ENCODE measurements at regions not wholly inside any gene's neighbourhood (a gene's known extent, or its start where the extent isn't known, plus 50 kb on each side); places are given as distances from the start of the nearest gene placed in this dataset.
"Not testable (repeated sequence)": the region's sequence is repeated elsewhere in the genome, so short reads cannot be mapped to it uniquely, and the experiment has no call there.

GRCh38 chr2:7736646-7737305, 819.6 kb downstream of the RNF144A start:
- H3K36me3 ChIP-seq = no peaks in the 10 kb centered on the region
- no peak overlapping the region for H3K27ac ChIP-seq
- H3K9me3 ChIP-seq (replicated peaks) = no peaks in the 10 kb centered on the region
- no peaks in the 10 kb centered on the region for H3K4me1 ChIP-seq (replicated peaks)
- no peak for DNase-seq (ENCODE audit: low read depth in 1 of 2, low spot score in 2 of 2)
- H3K27me3 ChIP-seq (replicated peaks) = no peaks in the 10 kb centered on the region
- no peak overlapping the region for H3K4me3 ChIP-seq

- H3K36me3 ChIP-seq = no peaks in the 10 kb centered on the region
- no peak for DNase-seq (ENCODE audit: low read depth in 1 of 2, low spot score in 2 of 2)
- H3K27me3 ChIP-seq (replicated peaks) = no peaks in the 10 kb centered on the region
- H3K4me1 ChIP-seq (replicated peaks) = no peaks in the 10 kb centered on the region
- no peak overlapping the region for H3K27ac ChIP-seq
- no peak overlapping the region for H3K4me3 ChIP-seq
- H3K9me3 ChIP-seq (replicated peaks) = no peaks in the 10 kb centered on the region
Observed at GRCh38 chr2:7738596-7738995, 821.4 kb downstream of the RNF144A start.

DNA sequence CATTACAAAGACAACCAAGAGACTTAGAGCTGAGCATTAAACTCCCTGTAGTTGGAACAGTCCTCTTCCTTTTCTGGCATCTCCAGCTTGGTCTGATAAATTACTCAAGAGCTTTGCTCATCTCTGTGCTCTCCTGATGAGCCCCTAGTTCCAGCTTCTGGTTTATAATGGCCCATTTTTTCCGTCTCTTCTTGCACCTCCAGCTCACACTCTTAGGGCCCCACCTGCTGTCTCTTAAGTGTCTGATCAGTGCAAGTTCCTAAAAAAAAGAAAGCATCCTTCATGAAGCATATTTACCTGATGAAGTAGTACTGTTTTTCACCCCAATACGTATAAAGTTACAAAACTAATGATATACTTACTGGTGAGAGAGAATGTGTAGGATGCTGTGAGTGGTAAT, 822.9 kb downstream of the RNF144A start:
- DNase-seq (ENCODE audit: low read depth in 1 of 2, low spot score in 2 of 2) = no peak
- H3K27me3 ChIP-seq (replicated peaks) = no peaks in the 10 kb centered on the region
- no peak overlapping the region for H3K27ac ChIP-seq
- H3K4me3 ChIP-seq = no peak overlapping the region
- H3K36me3 ChIP-seq = no peaks in the 10 kb centered on the region
- no peaks in the 10 kb centered on the region for H3K9me3 ChIP-seq (replicated peaks)
- H3K4me1 ChIP-seq (replicated peaks) = no peaks in the 10 kb centered on the region

DNA sequence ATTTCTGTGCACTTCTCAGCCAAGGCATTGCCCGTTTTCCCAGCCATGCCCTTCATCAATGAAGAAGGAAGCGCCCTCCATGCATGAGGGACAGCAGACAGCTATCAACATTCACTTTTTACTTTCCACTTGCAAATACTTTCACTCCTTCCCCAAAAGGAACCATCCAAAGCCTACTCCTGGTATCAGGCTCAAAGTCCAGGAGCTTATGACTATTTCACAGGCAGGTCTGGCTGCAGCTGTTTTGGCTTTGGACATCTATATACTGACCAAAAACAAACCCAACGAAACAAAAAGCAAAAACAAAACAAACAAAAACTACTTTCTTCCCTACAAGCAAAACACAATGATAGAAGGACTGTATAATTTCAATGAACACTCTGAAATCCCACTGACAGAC, 825.1 kb downstream of the RNF144A start:
- no peak for DNase-seq (ENCODE audit: low read depth in 1 of 2, low spot score in 2 of 2)
- Histone ChIP-seq H3K36me3 (no peaks in the 10 kb centered on the region), H3K27me3 (replicated peaks) (no peaks in the 10 kb centered on the region), H3K27ac (no peak overlapping the region), H3K4me3 (no peak overlapping the region), H3K9me3 (replicated peaks) (no peaks in the 10 kb centered on the region), H3K4me1 (replicated peaks) (no peaks in the 10 kb centered on the region)

DNA sequence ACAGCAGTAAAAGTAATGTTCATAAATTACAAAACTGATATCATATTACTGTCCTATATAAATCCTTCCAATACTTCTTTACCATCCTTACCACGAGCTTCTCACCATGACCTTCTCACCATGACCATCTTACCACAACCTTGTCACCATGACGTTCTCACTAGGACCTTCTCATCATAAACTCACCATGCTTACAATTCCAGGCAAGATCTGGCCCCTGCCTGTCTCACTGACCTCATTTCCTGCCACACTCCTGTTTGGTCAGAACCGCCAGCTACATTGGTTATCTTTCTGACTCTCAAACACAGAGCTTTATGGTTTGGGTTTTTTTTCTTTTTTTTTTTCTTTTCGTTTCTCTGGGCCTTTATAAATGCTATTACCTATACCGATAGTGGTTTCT, 827.6 kb downstream of the RNF144A start:
- Histone ChIP-seq H3K27me3 (replicated peaks) (no peaks in the 10 kb centered on the region), H3K4me1 (replicated peaks) (no peaks in the 10 kb centered on the region), H3K4me3 (no peak overlapping the region), H3K36me3 (no peaks in the 10 kb centered on the region), H3K9me3 (replicated peaks) (no peaks in the 10 kb centered on the region), H3K27ac (no peak overlapping the region)
- no peak for DNase-seq (ENCODE audit: low read depth in 1 of 2, low spot score in 2 of 2)

GRCh38 chr2:7745369-7745768, 828.2 kb downstream of the RNF144A start:
- no peaks in the 10 kb centered on the region for H3K27me3 ChIP-seq (replicated peaks)
- no peak overlapping the region for H3K4me3 ChIP-seq
- H3K36me3 ChIP-seq = no peaks in the 10 kb centered on the region
- H3K4me1 ChIP-seq (replicated peaks) = no peaks in the 10 kb centered on the region
- no peak for DNase-seq (ENCODE audit: low read depth in 1 of 2, low spot score in 2 of 2)
- no peak overlapping the region for H3K27ac ChIP-seq
- no peaks in the 10 kb centered on the region for H3K9me3 ChIP-seq (replicated peaks)

- H3K9me3 ChIP-seq (replicated peaks) = peaks cover under 1% of the 10 kb centered on the region; the same call in 1 of the 2 replicates
- no peaks in the 10 kb centered on the region for H3K27me3 ChIP-seq (replicated peaks)
- no peak for DNase-seq (ENCODE audit: low read depth in 1 of 2, low spot score in 2 of 2)
- H3K4me3 ChIP-seq = no peak overlapping the region
- no peak overlapping the region for H3K27ac ChIP-seq
- H3K4me1 ChIP-seq (replicated peaks) = no peaks in the 10 kb centered on the region
- H3K36me3 ChIP-seq = no peaks in the 10 kb centered on the region
Observed at GRCh38 chr2:7748717-7749415, 831.7 kb downstream of the RNF144A start.

DNA sequence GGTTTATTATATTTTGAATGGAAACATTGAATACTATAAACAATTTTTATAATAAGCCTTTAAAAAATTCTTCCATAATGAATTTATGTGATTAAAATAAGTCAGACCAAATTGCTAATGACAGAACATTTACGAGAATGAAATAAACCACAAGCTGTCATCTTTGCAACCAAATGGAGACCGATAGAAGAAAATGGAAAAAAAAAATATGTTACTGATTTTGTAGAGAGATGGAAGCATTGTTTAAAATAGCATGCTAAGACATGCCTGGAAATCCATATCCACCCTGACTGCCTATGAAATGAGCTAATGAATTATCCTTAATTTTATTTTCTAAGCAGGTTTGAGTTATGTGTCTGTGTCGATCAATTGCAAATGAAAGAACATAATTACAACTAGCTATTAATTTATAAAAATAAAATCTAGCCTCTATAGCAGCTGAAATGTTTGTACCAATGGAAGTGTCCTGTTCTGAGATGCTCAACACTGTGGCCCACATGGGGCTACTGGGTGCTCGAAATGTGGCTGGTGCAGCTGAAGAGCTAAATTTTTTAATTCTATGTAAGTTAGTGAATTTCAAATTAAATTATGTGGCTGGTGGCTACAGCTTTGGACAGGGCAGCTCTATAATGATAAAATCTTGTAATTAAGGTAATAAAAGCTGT, 832.8 kb downstream of the RNF144A start:
- no peaks in the 10 kb centered on the region for H3K36me3 ChIP-seq
- H3K4me1 ChIP-seq (replicated peaks) = no peaks in the 10 kb centered on the region
- no peak overlapping the region for H3K27ac ChIP-seq
- no peaks in the 10 kb centered on the region for H3K27me3 ChIP-seq (replicated peaks)
- H3K9me3 ChIP-seq (replicated peaks) = peaks cover 3% of the 10 kb centered on the region; the same call in 1 of the 2 replicates
- no peak for DNase-seq (ENCODE audit: low read depth in 1 of 2, low spot score in 2 of 2)
- H3K4me3 ChIP-seq = no peak overlapping the region

DNA sequence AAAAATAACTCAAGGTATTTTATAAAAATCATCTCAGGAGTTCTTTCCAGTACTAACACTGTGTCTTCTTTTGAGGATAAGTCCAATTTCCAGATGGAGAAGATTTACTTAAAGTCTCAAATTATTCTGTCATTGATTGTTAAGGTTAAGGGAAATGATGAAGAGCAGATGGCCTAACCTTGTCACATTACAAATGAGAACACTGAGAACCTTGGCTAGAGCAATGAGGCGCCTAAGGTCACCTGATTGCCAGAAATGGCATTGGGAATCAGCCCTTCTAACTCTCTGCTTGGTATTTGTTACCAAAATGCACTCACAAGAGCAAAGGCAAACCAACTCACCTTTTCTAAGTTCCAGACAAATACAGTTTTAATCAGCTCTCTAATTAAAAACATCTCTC, 835.1 kb downstream of the RNF144A start:
- H3K4me3 ChIP-seq = no peak overlapping the region
- no peaks in the 10 kb centered on the region for H3K36me3 ChIP-seq
- H3K9me3 ChIP-seq (replicated peaks) = peaks cover 3% of the 10 kb centered on the region; the same call in 1 of the 2 replicates
- no peaks in the 10 kb centered on the region for H3K27me3 ChIP-seq (replicated peaks)
- DNase-seq (ENCODE audit: low read depth in 1 of 2, low spot score in 2 of 2) = no peak
- H3K27ac ChIP-seq = no peak overlapping the region
- no peaks in the 10 kb centered on the region for H3K4me1 ChIP-seq (replicated peaks)

DNA sequence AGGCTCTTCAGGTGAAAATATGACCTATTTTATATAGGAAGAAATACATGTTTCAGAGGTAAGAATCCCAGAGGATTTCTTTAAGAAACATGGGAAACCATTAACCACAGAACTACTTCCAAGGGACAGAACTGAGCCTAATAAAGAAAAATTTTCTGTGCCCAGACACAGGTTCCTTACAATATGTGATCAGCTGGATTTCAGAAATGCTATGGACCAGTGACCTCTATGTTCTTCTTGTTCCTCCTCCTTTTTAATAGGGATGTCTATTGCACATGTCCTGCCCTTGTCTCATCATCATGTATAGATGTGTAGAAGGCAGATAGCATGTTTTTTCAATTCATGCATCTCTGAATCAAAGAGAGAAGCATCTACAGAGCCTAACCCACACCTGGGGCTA, 836.6 kb downstream of the RNF144A start:
- Histone ChIP-seq H3K9me3 (replicated peaks) (peaks cover 3% of the 10 kb centered on the region; the same call in 1 of the 2 replicates), H3K4me1 (replicated peaks) (no peaks in the 10 kb centered on the region), H3K4me3 (no peak overlapping the region), H3K27ac (no peak overlapping the region), H3K27me3 (replicated peaks) (no peaks in the 10 kb centered on the region), H3K36me3 (no peaks in the 10 kb centered on the region)
- no peak for DNase-seq (ENCODE audit: low read depth in 1 of 2, low spot score in 2 of 2)

- no peak for DNase-seq (ENCODE audit: low read depth in 1 of 2, low spot score in 2 of 2)
- H3K27ac ChIP-seq = no peak overlapping the region
- peaks cover 3% of the 10 kb centered on the region; the same call in 1 of the 2 replicates for H3K9me3 ChIP-seq (replicated peaks)
- H3K4me3 ChIP-seq = no peak overlapping the region
- H3K4me1 ChIP-seq (replicated peaks) = no peaks in the 10 kb centered on the region
- no peaks in the 10 kb centered on the region for H3K36me3 ChIP-seq
- H3K27me3 ChIP-seq (replicated peaks) = no peaks in the 10 kb centered on the region
Observed at GRCh38 chr2:7755879-7756278, 838.7 kb downstream of the RNF144A start.

DNA sequence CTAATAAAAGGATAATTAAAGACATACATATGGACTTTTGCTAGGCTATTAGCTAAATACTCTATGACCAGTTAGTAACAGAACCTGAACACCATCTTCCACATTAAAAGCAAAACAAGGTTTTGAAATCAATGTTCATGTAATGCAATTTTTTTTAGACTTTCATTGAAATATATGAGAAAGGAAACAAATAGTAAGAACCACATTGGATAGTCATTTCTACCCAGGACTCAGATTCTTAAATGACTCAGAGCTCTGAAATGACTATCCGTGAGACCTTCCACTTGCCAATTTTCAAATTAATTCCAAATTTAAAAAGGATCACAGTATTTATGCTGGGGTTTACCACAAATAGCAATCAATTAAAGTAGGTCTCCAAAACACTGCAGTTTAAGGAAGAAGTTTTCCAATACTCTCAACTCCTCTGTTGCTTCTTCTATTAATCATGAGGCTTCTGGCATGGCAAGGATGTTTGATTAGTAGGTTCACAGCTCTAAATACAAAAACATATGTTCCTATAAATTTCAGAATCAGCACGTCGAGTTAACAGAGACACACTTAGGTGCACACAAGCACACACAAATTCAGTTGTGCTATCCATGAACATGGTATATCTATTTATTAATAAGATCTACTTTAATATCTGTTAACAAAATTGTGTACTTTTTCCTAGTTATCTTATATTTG, 841.0 kb downstream of the RNF144A start:
- H3K36me3 ChIP-seq = no peaks in the 10 kb centered on the region
- peaks cover 3% of the 10 kb centered on the region; the same call in 1 of the 2 replicates for H3K9me3 ChIP-seq (replicated peaks)
- no peak overlapping the region for H3K4me3 ChIP-seq
- no peaks in the 10 kb centered on the region for H3K27me3 ChIP-seq (replicated peaks)
- no peaks in the 10 kb centered on the region for H3K4me1 ChIP-seq (replicated peaks)
- DNase-seq (ENCODE audit: low read depth in 1 of 2, low spot score in 2 of 2) = no peak
- H3K27ac ChIP-seq = no peak overlapping the region

- no peaks in the 10 kb centered on the region for H3K4me1 ChIP-seq (replicated peaks)
- 0 out of 2 replicates have a peak, but pooled peaks cover 3% of the 10 kb centered on the region for H3K9me3 ChIP-seq (replicated peaks)
- H3K27me3 ChIP-seq (replicated peaks) = no peaks in the 10 kb centered on the region
- H3K36me3 ChIP-seq = no peaks in the 10 kb centered on the region
- no peak overlapping the region for H3K27ac ChIP-seq
- no peak for DNase-seq (ENCODE audit: low read depth in 1 of 2, low spot score in 2 of 2)
- H3K4me3 ChIP-seq = no peak overlapping the region
Observed at GRCh38 chr2:7759898-7760297, 842.7 kb downstream of the RNF144A start.

GRCh38 chr2:7763418-7763817, 846.2 kb downstream of the RNF144A start:
- H3K9me3 ChIP-seq (replicated peaks); H3K27ac ChIP-seq; DNase-seq (ENCODE audit: low read depth in 1 of 2, low spot score in 2 of 2); H3K36me3 ChIP-seq; H3K4me3 ChIP-seq; H3K4me1 ChIP-seq (replicated peaks); H3K27me3 ChIP-seq (replicated peaks): not testable (repeated sequence)

Data from SJSA1 (cell line).